WTC11 (cell line): ENCODE measurements at regions not wholly inside any gene's neighbourhood (a gene's known extent, or its start where the extent isn't known, plus 50 kb on each side); places are given as distances from the start of the nearest gene placed in this dataset.

ENCODE experiments used
- ATAC-seq: fragments of 200-7000 bp; cut with Tn5 transposase; 2 replicates; pipeline ENCODE4 v1.10.0; 2021; ENCODE audit warnings: mild to moderate bottlenecking, moderate library complexity
- CTCF ChIA-PET: fragments of 300-600 bp; sonication (Branson Sonifier 250); formaldehyde crosslinking; loops from one replicate; lab custom pipeline; 2021; ENCODE audit warnings: antibody characterized with exemption; lab: Charles Lee
- POLR2A ChIA-PET: fragments of 350-600 bp; sonication (Branson Sonifier 250); formaldehyde crosslinking; loops from one replicate; lab custom pipeline; 2021; ENCODE audit warnings: antibody characterized with exemption; lab: Charles Lee
- DNase-seq: peaks from one replicate; pipeline ENCODE4 v3.0.0; 2021; ENCODE audit warnings: low spot score
- H3K27ac Mint-ChIP-seq: 2 replicates; pipeline ENCODE4 v1.8.0; 2021; ENCODE audit warnings: mixed read lengths
- H3K27me3 Mint-ChIP-seq: 2 replicates; pipeline ENCODE4 v1.8.0; 2021; ENCODE audit warnings: low read depth, mild to moderate bottlenecking, moderate library complexity, mixed read lengths
- H3K36me3 Mint-ChIP-seq: 2 replicates; pipeline ENCODE4 v1.8.0; 2021; ENCODE audit warnings: mixed read lengths
- H3K4me1 Mint-ChIP-seq: 2 replicates; pipeline ENCODE4 v1.8.0; 2022; ENCODE audit warnings: mixed read lengths
- H3K4me3 Mint-ChIP-seq: 2 replicates; pipeline ENCODE4 v1.8.0; 2021; ENCODE audit warnings: mild to moderate bottlenecking, moderate library complexity, mixed read lengths
- H3K9me3 Mint-ChIP-seq: 2 replicates; pipeline ENCODE4 v1.8.0; 2021; ENCODE audit warnings: mixed read lengths
- AFF4 ChIP-seq: sonication (generic); formaldehyde crosslinking; IDR thresholded peaks from 2 replicates; pipeline ENCODE4 v1.8.1; 2023; ENCODE audit warnings: mild to moderate bottlenecking, missing genetic modification reagents, borderline replicate concordance
- E2F1 ChIP-seq: sonication (generic); formaldehyde crosslinking; IDR thresholded peaks from 2 replicates; pipeline ENCODE4 v1.8.0; 2022; ENCODE audit warnings: mild to moderate bottlenecking, missing genetic modification reagents
- E2F4 ChIP-seq: sonication (generic); formaldehyde crosslinking; IDR thresholded peaks from 2 replicates; pipeline ENCODE4 v1.8.1; 2022; ENCODE audit warnings: low read depth, mild to moderate bottlenecking, moderate library complexity, missing genetic modification reagents, borderline replicate concordance
- E2F5 ChIP-seq: sonication (generic); formaldehyde crosslinking; IDR thresholded peaks from 2 replicates; pipeline ENCODE4 v1.8.1; 2022; ENCODE audit warnings: mild to moderate bottlenecking, moderate library complexity, missing genetic modification reagents
- ELF4 ChIP-seq: sonication (generic); formaldehyde crosslinking; IDR thresholded peaks from 2 replicates; pipeline ENCODE4 v1.8.1; 2022; ENCODE audit warnings: low read depth, mild to moderate bottlenecking, moderate library complexity, missing genetic modification reagents
- FOXP4 ChIP-seq: sonication (generic); formaldehyde crosslinking; IDR thresholded peaks from 2 replicates; pipeline ENCODE4 v1.8.0; 2022; ENCODE audit warnings: mild to moderate bottlenecking, missing genetic modification reagents
- GABPB1 ChIP-seq: sonication (generic); formaldehyde crosslinking; IDR thresholded peaks from 2 replicates; pipeline ENCODE4 v1.8.1; 2023; ENCODE audit warnings: mild to moderate bottlenecking, missing genetic modification reagents
- GTF2I ChIP-seq: fragments of 250-450 bp; sonication (Bioruptor Pico); conservative IDR thresholded peaks from 2 replicates; pipeline ENCODE4 v1.4.0; 2021; ENCODE audit warnings: mild to moderate bottlenecking
- HMGXB4 ChIP-seq: sonication (generic); formaldehyde crosslinking; IDR thresholded peaks from 2 replicates; pipeline ENCODE4 v1.8.1; 2023; ENCODE audit warnings: mild to moderate bottlenecking, moderate library complexity, missing genetic modification reagents
- JAZF1 ChIP-seq: fragments of 250-450 bp; sonication (Bioruptor Pico); IDR thresholded peaks from 2 replicates; pipeline ENCODE4 v1.9.0; 2021; ENCODE audit warnings: moderate library complexity, mild to moderate bottlenecking, inconsistent platforms
- JUN ChIP-seq: sonication (generic); formaldehyde crosslinking; IDR thresholded peaks from 2 replicates; pipeline ENCODE4 v1.8.0; 2023; ENCODE audit warnings: mild to moderate bottlenecking, missing genetic modification reagents
- KAT7 ChIP-seq: sonication (generic); formaldehyde crosslinking; IDR thresholded peaks from 2 replicates; pipeline ENCODE4 v1.8.1; 2023; ENCODE audit warnings: missing genetic modification reagents, mild to moderate bottlenecking, borderline replicate concordance
- SMAD3 ChIP-seq: sonication (generic); formaldehyde crosslinking; IDR thresholded peaks from 2 replicates; pipeline ENCODE4 v1.8.0; 2022; ENCODE audit warnings: missing genetic modification reagents, mild to moderate bottlenecking, borderline replicate concordance
- SP1 ChIP-seq: sonication (generic); formaldehyde crosslinking; conservative IDR thresholded peaks from 2 replicates; pipeline ENCODE4 v1.8.1; 2022; ENCODE audit warnings: missing genetic modification reagents
- USF1 ChIP-seq: sonication (generic); formaldehyde crosslinking; IDR thresholded peaks from 2 replicates; pipeline ENCODE4 v1.8.0; 2022; ENCODE audit warnings: mild to moderate bottlenecking, missing genetic modification reagents
- ZBTB43 ChIP-seq: sonication (generic); formaldehyde crosslinking; IDR thresholded peaks from 2 replicates; pipeline ENCODE4 v1.8.1; 2023; ENCODE audit warnings: mild to moderate bottlenecking, missing genetic modification reagents
- ZNF232 ChIP-seq: sonication (generic); formaldehyde crosslinking; IDR thresholded peaks from 2 replicates; pipeline ENCODE4 v1.8.0; 2022; ENCODE audit warnings: mild to moderate bottlenecking, missing genetic modification reagents
- ZNF396 ChIP-seq: fragments of 250-450 bp; sonication (Bioruptor Pico); IDR thresholded peaks from 2 replicates; pipeline ENCODE4 v1.8.0; 2021; ENCODE audit warnings: mild to moderate bottlenecking, moderate library complexity, borderline replicate concordance
- ZNF416 ChIP-seq: fragments of 250-450 bp; sonication (Bioruptor Pico); IDR thresholded peaks from 2 replicates; pipeline ENCODE4 v1.9.0; 2021; ENCODE audit warnings: mild to moderate bottlenecking, inconsistent platforms
- ZNF423 ChIP-seq: fragments of 250-450 bp; sonication (Bioruptor Pico); IDR thresholded peaks from 2 replicates; pipeline ENCODE4 v2.1.2; 2022; ENCODE audit warnings: mild to moderate bottlenecking, moderate library complexity
- ZNF425 ChIP-seq: fragments of 250-450 bp; sonication (Bioruptor Pico); conservative IDR thresholded peaks from 2 replicates; pipeline ENCODE4 v1.9.0; 2021; ENCODE audit warnings: mild to moderate bottlenecking

GRCh38 chr15:70172566-70173225 is 75.0 kb upstream of the TLE3 start (continued):
- TF ChIP-seq E2F5 (CRISPR knock-in tag) (no peak), JAZF1 (CRISPR knock-in tag) (no peak), ZNF425 (CRISPR knock-in tag) (no peak), GTF2I (CRISPR knock-in tag) (no peak), AFF4 (no peak), SMAD3 (CRISPR knock-in tag) (no peak), JUN (no peak), ELF4 (CRISPR knock-in tag) (no peak), FOXP4 (no peak)

GRCh38 chr15:70172124-70172523 is 74.4 kb upstream of the TLE3 start:
- ChIA-PET POLR2A (no interaction called here), CTCF (interaction anchor here (0.6 kb wide), 1 partner anchor 20 kb away, joined by 3 read pairs; no protein-coding TSS in a partner anchor)
- H3K4me1 Mint-ChIP-seq: no peaks in the 10 kb centered on the region
- ATAC-seq: no peak
- H3K27me3 Mint-ChIP-seq: no peaks in the 10 kb centered on the region; the same call in 1 of the 2 replicates
- no peaks in the 10 kb centered on the region for H3K9me3 Mint-ChIP-seq
- H3K27ac Mint-ChIP-seq: no peak overlapping the region
- no peaks in the 10 kb centered on the region for H3K36me3 Mint-ChIP-seq
- TF ChIP-seq SP1 (CRISPR knock-in tag) (no peak), ZNF396 (CRISPR knock-in tag) (no peak), ZNF423 (CRISPR knock-in tag) (no peak), E2F1 (CRISPR knock-in tag) (no peak), ZNF416 (CRISPR knock-in tag) (no peak), ZBTB43 (CRISPR knock-in tag) (no peak), HMGXB4 (no peak), KAT7 (CRISPR knock-in tag) (no peak), ZNF232 (CRISPR knock-in tag) (no peak), GABPB1 (CRISPR knock-in tag) (no peak), E2F4 (CRISPR knock-in tag) (no peak), USF1 (no peak), ELF4 (CRISPR knock-in tag) (no peak)
- no peak for DNase-seq
- H3K4me3 Mint-ChIP-seq: no peak overlapping the region
